Head of caudate nucleus (tissue), 42 donors: ENCODE measurements at regions not wholly inside any gene's neighbourhood (a gene's known extent, or its start where the extent isn't known, plus 50 kb on each side); places are given as distances from the start of the nearest gene placed in this dataset.

ENCODE experiments used
- DNase-seq, 42 donors: peaks; one replicate each; pipeline versions ENCODE4 v3.0.0 to v3.0.0-alpha.2; 2020 to 2021; ENCODE audit warnings: mixed read lengths in 7 of 42
- intact Hi-C: fragments of 100-400 bp; cut with DNase I; formaldehyde crosslinking; loops from one replicate; pipeline ENCODE4 v1.15.0; 2022

DNA sequence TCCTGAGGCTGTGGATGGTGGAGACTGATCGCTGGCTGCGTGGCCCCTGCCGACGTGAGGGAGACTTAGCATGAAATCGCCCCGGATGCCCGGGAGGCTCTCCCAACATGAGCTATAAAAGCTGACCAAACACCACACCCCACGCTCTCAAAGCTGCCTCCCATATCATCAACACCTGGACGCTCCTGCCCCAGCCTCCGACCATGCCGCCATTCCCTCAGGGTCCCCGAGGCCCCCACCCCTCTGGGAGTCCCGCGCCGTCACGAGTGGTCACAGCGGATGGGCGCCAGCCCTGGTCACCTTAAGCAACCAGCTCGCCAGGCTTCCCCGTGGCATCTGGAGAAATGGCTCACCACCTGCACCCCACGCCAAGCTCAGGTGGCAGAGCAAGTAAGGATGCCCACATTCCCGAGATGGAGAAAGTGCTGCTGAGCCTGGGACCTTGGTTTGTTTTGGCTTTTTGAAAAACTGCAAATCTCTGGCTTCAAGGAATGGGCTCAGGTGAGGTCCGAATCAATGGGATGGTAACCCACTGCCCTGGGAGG is 196.0 kb downstream of the MED10 start:
- intact Hi-C loops = no loop called here
- no peak for DNase-seq

DNA sequence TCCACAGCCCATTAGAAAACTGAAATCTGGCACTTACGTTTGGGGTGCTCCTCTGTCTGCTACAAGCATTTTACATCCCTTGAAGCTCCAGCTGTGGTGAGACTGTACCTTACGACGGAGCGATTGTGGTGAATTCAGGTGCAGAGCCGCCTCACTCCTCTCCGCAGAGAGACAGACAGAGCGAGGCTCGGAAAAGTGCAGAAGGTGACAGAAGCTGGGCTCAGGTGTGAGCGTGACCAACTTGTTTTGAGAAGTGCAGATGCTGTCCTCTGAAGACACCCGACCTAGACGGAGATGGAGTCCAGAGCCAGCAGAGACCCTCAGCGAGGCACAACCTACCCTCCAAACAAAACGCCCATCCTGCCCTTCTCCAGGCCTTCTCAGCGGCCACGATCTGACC is 196.5 kb downstream of the MED10 start:
- intact Hi-C loops = no loop called here
- no peak for DNase-seq

DNA sequence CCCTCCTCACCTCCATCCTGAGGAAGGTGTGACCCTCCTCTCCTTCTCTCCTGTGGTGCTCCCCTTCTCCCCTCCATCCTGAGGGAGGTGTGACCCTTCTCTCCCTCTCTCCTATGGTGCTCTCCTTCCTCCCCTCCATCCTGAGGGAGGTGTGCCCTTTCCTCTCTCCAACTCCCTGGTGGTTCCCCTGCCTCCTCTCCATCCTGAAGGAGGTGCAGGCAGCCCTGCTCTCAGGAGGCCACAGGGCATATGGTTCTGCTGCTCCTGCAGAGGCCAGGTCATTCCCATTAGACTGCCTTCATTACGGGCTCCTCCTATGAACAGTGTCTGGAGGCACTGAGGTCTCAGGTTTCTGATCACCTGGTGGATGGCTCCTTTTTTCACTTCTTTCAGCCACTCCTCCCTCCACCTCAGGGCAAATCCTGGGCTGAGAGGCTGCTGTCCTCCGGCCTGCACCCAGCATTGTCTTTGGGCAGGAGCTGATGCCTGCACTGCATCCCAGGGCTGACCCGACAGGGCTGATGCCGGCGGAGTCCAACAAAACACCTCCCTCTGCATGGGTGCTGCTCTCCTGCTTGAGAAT is 197.1 kb downstream of the MED10 start:
- intact Hi-C loops = no loop called here
- no peak for DNase-seq

DNA sequence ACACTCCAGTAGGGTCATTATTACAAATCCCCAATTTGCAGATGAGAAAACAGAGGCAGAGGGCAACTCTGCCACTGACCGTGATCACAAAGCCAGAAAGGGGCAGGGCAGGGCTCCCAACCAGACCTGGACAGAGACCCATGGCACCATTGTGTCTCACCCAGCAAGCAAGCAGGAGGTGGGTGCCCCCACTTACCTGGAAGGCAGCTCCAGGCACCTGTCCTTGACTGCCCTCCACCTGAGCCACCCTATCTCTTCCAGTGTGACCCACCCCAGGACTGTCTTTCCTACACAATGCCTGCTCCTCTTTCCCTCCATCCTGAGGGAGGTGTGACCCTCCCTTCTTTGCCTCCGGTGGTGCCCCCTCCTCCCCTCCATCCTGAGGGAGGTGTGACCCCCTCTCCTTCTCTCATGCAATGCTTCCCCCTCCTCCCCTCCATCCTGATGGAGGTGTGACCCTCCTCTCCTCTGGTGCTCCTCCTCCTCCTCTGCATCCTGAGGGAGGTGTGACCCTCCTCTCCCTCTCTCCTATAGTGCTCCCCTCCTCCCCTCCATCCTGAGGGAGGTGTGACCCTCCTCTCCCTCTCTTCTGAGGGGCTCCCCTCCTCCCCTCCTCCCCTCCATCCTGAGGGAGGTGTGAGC is 198.0 kb downstream of the MED10 start:
- intact Hi-C loops = no loop called here
- DNase-seq = no peak

DNA sequence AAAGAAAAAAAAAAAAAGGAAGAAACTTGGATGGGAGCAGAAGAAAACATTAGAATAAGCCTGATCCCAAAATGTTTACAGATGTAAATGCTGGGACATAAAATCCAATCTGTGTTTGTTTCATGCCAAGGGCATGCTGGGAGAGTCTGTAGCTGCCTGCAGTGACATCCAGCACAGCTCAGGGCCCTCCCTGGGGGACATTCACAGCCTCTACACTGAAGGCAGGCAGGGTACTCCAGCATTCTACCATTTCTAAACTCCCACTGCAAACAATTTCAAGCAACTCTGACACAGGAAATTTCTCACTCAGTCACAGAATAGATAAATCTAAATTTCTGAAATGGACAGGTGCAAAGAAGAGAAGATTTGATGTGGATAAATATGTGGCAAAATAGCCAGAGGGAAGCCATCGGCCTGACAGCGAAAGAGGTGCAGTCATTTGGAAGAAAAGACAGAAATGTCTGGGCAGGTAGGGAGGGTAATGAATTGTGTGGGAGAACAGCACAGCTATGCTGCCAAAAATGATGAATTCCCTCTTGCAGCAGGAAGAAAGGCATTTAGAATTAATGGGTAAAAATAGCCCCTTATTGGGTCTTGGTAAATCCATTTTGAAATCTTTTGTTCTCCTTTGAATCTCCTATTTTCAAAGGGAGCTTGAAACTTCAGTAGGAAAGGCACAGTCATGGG is 199.4 kb downstream of the MED10 start:
- intact Hi-C loops = no loop called here
- peak in 1 of 42 donors; percentile 33 for DNase-seq

DNA sequence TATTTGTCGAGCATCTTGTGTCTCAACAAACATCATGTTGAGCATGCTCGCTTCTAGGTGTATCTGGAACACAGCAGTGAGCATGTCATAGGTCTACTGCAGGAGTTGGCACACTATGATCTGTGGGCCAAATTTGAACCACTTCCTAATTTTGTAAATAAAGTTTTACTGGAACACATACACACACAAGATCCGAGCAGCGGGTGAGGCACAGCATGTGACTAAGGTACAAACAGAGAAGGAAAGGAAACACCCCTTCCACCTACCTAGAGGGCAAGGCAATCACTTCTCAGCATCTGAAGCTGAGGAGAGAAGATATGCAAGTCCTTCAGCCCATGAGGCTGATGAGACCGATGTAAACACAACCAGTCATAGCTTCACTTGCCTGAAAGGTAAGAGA is 200.4 kb downstream of the MED10 start:
- no peak for DNase-seq
- intact Hi-C loops = no loop called here

DNA sequence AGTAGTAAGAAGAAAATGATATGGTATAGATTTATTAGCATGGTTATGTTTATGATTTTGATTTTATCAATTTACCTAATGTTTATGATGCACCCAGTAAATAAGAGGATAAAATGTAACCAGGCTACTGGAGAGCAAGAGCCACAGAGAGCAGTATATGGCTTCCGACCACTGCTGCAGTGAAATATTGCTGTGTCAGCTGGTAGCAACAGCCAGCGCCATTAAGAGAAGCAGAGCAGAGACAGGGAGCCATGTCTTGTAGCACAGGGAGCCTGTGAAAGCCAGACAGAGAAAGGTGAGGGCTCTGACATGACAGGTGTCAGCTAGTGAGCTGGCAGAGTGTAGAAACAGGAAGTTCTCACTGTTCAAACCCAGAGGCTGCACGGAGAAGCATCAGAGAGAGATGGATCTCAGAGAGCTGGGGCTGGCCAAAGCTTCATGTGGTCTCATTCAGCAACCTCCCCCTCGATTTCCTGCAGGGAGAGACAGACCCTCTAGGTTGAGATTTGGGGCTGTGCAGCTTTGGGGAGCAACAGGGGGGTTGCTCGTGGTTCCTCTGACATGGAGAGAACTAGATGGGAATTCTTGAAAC is 202.1 kb downstream of the MED10 start:
- no peak for DNase-seq
- intact Hi-C loops = no loop called here

DNA sequence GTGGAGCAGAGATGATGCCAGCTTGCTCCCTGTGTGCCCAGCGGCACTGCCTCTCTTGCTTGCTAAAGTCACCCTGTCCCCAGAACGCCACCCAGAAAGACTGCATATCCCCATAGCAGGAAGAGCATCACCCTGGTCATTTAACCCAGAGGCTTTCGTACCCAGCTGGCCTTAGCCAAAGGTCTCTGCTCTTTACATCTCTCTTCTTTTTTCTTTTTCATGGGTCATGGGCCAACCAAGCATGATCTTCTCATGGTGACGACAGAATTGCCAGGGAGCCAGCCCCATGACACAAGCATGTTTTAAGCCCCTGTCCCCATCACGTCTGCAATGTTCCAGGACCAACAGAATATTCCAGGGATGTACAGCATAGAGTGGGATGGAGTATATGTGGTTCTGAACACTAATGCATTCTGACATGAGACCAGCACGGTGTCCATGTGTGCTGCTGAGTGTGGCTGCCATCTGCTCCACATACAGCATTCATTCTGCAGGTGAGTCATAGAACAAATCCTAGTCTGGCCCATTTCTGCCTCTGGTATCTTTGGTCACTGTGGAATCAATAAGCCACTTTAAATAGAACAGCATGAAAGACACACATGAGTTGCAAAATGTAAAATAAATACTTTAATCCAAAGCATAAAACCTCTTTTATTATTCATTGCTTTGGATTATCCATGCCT is 203.0 kb downstream of the MED10 start:
- DNase-seq = no peak

DNA sequence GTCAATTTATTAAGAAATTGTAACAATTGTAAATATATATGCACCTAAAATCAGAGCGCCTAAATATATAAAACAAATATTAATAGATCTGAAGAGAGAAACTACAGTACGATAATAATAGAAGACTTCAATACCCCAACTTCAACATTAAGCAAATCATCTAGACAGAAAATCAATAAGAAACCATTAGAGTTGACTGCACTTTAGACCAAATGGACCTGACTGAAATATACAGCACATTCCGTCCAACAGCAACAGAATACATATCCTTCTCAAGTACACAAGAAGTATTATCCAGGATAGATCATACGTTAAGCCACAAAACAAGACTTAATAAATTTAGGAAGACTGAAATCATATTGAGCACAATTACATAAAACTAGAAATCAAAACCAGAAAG is 208.7 kb downstream of the MED10 start:
- intact Hi-C loops = no loop called here
- DNase-seq = no peak

More for the DNA sequence above, 203.0 kb downstream of the MED10 start:
- intact Hi-C loops = no loop called here

DNA sequence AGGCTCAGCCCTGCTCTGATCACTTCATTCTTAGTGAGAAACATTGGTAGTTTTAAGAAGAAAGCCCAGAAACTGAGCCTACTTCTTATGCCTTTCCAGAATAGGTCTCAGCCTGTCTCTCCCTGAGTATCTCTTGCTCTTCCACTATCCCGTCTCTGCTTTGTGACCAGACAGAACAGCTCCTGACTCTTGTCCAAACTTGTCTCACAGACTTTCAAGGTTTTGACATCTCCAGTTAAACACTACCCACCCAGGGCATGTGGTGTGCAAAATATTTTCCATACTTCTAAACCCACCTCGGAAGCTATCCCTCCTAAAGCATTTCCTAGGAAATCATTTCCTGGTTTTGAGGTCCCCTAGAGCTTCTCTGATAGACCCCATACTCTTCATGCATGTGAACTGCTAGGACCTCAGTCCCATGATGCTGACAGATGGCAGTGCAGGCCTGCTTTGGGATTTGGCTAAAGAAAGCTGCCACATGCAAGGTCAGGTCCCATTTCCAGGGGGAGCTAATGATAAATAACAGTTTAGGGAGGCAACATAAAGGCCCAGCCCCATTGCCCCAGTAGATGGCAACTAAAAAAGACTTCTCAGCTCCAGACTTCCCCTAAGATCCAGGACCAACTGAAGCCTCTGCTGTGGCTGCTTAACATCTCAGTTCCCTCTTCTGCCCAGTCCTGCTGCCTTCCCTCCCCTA is 211.5 kb downstream of the MED10 start:
- intact Hi-C loops = no loop called here

DNA sequence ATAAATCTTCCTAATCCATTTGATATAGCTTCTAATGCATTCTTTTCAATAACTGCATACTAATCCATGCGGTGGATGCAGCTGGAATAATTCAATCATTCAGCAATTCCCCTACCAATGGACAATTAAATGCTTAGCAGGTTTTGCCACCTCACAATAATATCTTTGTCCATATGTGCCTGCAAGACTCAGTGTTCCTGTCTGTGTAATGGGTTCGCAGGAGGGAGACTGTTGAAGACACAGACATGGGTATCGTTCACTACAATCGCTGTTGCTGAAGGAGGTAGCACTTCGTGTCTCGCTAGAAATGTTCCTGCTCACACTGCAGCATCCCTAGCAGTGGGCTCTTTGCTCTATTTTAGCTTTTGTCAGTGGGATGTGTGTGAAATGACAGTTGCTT is 214.4 kb downstream of the MED10 start:
- intact Hi-C loops = no loop called here
- DNase-seq = peak in 1 of 42 donors; percentile 12

More for the DNA sequence above, 211.5 kb downstream of the MED10 start:
- DNase-seq = no peak

DNA sequence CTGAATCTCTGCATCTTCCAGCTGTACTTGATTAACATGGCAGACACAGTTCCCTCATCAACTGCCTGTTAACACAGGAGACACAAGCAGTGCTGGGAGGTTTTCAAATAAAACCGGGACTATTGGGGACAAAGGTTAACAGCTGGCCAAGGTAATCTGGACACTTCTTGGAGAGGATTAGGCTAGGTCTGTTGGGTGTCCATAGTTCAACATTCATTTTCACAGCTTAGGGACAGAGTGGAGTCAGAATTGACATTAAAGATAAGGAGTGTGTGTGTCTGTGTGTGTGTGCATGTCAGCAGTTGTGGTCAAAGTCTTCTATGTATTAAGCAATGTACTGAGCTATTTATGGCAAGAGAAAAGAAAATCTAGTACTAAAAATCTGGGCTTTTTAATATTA is 216.2 kb downstream of the MED10 start:
- intact Hi-C loops = no loop called here
- DNase-seq = no peak

DNA sequence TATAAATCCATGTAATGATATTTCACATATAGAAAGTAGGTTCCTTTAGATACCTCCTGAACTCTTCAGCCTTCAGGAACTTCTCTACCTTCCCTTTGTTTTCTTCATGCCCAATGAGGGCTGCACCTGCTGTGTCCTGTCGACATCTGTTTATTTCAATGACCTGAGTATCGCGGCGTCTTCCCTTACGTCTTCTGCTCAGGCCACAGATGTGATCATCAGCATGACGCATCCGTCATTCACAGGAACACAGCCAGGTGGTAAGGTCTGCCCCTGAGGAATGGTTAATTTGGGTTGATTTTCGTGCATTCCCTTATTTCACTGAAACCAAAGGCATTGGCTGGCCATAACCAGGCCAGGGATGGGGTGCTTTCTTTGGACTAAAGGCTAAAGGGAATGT is 217.1 kb downstream of the MED10 start:
- intact Hi-C loops = no loop called here
- DNase-seq = no peak

DNA sequence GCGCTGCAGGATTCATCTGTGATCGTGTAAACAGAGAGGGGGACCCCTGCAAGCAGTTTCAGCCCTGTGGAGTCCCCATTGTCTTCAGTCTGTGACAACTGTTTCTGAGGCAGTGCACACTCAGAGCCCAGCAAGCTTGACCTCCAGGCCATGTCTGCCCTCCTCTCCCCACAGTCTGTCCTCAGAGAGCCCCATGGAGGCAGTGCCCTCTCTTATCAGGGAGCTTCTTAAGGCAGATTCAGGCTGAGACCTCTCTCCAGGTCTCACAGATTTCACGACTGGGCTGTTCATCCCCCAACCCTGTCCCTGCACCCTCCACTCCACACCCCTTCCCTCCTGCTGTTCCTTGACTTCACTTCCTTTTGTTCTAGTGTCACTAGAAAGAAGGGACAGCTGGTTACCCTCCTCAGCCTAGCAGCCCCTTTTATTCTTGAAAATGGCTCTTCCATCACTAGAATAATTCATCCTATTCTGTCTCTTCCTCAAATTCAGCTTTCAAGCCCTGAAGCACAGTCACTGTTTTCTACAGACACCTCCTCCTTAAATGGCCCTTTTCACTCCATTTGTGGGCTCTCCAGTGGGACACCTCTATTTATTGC is 218.4 kb downstream of the MED10 start:
- intact Hi-C loops = no loop called here
- DNase-seq = peak in 2 of 42 donors; percentile 14 to 26

DNA sequence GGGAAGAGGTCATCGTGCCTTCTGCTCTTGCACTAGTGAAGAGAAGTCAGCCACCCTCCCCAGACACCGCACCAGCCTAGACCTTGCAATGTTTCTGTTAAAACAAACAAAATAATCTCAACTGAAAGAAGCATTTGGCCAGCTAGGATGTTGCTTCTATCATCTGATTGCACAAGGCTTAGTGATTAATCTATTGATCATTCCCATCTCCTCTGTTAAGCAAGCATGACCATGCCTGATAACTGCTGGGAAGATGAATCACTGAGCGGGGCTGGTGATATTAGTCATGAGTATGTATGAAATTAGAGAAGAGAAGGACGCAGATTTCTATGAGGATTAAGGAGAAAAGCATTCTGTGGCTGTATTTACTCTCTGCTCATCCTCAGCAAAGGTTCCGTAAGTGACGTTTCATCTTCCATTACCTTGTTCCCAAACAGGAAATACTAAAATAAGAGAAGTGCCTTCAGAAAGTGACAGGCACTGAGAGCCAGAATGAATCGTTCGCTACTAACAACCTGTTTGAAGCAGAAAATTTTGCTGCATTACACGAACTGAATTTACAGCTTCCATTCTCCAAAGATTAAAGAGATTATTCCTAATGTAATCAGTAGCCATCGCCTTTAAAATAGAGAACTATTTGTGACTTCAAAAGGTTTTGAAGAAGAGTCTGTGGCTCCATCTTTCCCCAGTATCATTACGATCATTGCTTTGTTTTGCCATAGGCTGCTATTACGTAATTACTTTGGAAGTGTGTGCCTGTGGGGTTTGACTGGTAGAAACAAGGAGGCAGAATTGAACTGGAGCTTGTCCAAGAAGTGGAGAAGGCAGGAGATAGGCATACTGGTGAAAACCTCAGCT is 219.1 kb downstream of the MED10 start:
- intact Hi-C loops = no loop called here
- peak in 14 of 42 donors; percentile 6 to 53 (median 22) for DNase-seq

DNA sequence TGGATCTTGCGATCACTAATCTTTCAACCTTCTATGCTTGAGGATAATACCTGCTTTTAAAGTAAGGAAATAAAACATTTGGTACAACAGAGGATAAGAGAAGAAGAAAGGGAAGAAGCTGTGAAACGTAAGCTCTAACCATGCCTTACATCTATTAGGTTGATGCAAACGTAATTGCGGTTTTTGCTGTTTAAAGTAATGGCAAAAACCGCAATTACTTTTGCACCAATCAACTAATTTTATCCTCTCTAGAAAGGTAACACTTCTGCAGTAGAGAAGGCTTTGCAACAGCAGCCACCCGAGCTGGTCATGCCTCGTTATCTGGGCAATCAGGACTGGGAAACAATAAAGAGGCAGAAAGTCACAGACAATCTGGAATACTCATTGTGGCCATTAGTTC is 224.1 kb downstream of the MED10 start:
- intact Hi-C loops = no loop called here
- no peak for DNase-seq

DNA sequence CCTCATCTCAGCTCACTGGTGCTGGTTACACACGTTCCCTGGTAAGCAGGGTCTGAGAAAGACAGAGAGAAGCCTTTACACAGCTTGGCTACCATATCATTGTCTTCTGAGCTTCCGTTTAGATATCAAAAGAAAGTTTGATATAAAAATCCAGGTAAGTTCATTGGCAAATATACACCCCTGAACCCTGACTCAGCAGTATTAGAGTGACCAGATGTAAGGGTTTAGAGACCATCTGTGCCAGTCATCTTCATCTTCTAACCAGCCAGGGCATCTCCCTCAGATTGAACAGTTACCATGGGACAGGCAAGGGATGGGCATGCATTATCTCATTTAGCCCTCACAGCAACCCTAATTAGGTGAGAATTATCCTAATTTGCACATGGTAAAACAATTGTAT is 232.1 kb downstream of the MED10 start:
- intact Hi-C loops = no loop called here
- DNase-seq = no peak
